22Rv1 (cell line): ENCODE measurements at regions not wholly inside any gene's neighbourhood (a gene's known extent, or its start where the extent isn't known, plus 50 kb on each side); places are given as distances from the start of the nearest gene placed in this dataset.

ENCODE experiments used
- ZFX ChIP-seq: fragments of 450-650 bp; IDR thresholded peaks from 2 replicates; pipeline ENCODE4 v1.6.1; 2017; ENCODE audit warnings: antibody characterized with exemption, borderline replicate concordance
- TF ChIP-seq, protein P1 (sequence below): fragments of 450-650 bp; IDR thresholded peaks from 2 replicates; pipeline ENCODE4 v1.5.1; 2017; ENCODE audit warnings: mild to moderate bottlenecking

DNA sequence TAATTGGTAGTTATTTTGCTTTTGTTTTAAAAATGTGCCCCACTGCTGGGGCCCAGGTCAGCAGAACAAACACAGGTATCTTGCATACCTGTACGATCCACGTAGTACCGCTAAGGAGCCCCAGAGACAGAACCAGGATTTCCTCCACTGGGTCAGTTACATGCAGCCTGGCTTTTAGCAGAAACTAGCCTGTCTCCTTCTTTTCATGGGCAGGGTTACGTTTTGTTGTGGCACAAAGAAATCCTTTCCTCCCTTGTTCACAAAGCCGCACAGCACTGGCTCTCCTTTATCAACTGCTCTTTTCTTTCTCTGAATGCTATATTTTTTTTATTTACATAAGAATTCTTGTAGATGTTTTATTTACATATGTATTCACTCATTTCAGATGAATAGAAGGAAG, 190.3 kb upstream of the POU3F2 start:
- TF ChIP-seq, protein P1, sequence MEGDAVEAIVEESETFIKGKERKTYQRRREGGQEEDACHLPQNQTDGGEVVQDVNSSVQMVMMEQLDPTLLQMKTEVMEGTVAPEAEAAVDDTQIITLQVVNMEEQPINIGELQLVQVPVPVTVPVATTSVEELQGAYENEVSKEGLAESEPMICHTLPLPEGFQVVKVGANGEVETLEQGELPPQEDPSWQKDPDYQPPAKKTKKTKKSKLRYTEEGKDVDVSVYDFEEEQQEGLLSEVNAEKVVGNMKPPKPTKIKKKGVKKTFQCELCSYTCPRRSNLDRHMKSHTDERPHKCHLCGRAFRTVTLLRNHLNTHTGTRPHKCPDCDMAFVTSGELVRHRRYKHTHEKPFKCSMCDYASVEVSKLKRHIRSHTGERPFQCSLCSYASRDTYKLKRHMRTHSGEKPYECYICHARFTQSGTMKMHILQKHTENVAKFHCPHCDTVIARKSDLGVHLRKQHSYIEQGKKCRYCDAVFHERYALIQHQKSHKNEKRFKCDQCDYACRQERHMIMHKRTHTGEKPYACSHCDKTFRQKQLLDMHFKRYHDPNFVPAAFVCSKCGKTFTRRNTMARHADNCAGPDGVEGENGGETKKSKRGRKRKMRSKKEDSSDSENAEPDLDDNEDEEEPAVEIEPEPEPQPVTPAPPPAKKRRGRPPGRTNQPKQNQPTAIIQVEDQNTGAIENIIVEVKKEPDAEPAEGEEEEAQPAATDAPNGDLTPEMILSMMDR: no peak
- TF ChIP-seq ZFX: no peak
